CD4-positive, alpha-beta T cell treated with Interleukin-6 at 100 ng/mL for 8 hours (primary cell): ENCODE measurements at regions not wholly inside any gene's neighbourhood (a gene's known extent, or its start where the extent isn't known, plus 50 kb on each side); places are given as distances from the start of the nearest gene placed in this dataset.
A peak's percentile ranks its signal among the peaks of the same experiment; 100 is the strongest.

Source experiments
- DNase-seq: peaks from one replicate; pipeline ENCODE4 v3.0.0-alpha.2; 2020; ENCODE audit warnings: mixed read lengths, low spot score

DNA sequence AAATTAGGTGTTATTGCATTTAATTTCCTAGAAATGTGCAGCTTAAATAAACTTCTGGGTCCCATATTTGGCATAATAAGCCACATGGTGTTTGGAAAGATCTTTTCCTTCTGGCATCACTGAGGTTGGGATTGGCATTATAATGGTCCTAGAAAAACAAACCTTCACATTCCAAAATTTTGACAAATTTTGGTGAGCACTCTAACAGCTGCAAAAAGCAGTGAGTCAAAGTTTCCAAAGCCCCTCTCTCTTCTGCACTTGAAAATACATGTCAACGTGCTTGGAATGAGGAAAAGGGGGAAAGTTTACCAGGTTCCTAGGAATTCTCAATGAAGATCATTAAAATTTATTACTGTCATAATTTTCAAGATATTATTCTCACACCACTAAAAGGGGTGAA lies 77.8 kb upstream of the STK17B start:
- DNase-seq = no peak

DNA sequence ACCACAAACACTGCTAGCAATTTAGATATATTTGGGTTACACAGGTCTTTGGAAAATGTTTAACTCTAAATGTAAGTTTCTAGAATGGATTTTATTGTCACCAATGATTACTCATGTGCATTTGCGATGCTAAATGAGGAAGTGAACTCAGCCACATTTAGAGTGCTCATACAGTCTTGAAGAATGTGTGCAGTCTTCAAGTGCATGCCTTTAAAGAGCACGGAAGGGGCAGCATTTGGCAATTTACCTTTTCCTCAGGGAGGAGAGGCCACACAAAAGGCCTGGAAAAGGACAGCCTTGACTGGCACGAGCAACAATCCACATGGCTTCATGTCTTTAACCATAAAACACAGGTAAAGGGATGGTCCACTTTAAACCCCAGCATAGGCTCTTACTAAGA lies 78.5 kb upstream of the STK17B start:
- DNase-seq = no peak

DNA sequence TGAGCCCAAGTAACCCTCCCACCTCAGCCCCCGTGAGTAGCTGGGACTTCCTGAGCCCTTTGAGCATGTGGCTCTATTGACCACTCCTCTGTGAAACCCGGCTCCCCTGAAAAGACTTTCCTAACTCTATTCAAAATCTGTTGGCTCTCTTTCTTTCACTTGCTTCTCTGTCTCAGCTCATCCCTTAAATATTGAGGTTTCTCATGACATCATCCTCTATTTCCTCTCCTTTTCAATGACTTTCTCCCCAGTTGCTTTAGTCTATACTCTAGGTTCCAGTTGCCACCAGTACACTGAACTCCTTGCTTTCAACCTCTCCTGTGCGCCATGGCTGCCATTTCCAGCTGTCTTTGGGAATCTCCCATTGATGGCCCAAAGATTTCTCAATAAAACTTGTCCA lies 79.8 kb upstream of the STK17B start:
- no peak for DNase-seq

DNA sequence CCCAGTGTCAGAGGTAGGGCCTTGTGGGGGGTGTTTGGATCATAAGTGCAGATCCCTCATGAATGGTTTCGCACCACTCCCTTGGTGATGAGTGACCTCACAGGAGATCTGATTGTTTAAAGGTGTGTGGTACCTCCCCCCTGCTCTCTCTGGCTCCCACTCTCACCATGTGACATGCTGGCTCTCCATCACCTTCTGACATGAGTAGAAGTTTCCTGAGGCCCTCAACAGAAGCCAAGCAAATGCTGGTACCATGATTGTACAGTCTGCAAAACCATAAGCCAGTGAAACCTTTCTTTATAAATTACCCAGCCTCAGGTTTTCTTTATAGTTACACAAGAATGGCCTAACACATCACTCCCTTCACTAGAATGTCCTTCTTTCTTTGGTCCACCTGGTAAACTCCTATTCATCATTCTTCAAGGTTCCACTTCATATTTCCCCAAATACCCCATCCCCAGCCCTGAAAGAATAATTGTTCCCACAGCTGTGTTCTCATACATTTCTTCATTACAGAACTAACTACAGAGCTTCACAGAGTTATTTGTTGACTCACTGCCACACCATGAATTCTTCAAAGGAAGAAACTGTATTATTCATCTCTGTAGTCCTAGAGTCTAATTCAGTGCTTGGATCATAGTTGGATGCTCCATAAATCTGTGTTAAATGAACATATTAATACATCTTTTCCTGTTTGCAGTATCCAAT lies 81.2 kb upstream of the STK17B start:
- no peak for DNase-seq

DNA sequence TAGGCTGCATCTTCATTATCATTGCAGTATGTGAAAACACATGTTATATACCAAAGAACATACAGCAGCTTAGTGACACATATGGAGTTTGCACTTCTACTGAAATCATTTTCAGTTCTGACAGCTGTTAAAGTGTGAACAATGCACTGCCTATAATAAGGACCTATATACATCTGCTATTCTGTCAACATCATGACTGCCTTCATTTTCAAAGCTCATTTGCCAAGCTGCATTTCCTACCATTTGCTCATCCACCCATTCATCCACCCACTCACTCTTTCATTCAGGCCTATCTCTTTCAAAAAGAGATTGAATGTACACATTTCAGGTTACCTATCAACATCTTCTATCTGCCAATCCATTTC lies 81.7 kb upstream of the STK17B start:
- no peak for DNase-seq

DNA sequence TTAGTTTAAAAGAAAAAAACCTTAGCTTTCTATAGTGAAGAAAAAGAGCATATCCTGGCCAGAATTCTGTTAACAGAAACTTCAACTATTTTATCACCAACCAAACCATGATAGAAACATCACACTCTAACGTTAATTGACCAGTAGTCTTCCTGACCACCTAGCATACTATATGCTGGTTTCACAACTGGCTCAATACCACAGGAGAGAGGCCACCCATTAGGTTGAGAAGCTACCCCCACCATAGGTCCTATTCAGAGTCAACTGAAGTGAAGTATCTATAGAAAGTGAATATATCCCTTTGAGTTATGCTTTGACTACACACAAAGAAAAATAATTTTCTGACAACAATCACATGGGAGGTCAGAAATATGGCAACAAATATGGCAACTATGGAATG lies 85.2 kb upstream of the STK17B start:
- DNase-seq = no peak

DNA sequence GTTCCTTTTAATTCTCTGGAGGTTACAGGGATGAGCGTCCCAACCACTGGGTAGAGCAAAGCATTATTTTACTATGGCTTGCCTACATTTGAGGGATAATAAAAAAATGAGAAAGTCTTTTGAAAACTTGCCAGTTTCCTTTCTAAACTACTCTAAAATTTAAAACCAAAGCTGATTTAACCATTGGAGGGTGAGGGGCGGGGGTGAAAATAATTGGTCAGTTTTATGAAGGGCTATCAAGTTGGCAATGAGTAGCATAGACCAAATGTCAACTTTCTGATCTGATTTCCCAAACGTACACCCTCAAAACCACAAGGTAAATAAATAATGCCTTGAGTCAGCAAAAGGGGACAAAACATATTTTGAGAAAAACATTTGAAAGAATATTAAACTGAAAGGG lies 85.7 kb upstream of the STK17B start:
- no peak for DNase-seq

DNA sequence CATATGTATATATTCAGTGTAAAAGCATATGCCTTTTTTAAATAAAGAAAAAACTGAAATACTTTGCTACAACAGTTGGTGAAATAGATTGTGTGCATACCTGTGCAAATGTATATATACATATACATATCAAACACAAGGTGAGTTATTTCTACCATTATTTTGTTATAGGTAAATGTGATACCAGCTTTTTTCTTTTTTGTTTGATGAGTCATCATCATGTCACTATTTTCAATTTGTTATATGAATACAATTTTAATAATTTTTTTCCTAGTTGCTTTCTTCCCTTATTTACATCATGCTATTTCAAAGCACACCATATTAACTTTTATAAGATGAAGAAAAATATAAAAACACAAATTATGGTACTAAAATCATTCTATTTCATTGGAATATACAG lies 87.0 kb upstream of the STK17B start:
- no peak for DNase-seq

DNA sequence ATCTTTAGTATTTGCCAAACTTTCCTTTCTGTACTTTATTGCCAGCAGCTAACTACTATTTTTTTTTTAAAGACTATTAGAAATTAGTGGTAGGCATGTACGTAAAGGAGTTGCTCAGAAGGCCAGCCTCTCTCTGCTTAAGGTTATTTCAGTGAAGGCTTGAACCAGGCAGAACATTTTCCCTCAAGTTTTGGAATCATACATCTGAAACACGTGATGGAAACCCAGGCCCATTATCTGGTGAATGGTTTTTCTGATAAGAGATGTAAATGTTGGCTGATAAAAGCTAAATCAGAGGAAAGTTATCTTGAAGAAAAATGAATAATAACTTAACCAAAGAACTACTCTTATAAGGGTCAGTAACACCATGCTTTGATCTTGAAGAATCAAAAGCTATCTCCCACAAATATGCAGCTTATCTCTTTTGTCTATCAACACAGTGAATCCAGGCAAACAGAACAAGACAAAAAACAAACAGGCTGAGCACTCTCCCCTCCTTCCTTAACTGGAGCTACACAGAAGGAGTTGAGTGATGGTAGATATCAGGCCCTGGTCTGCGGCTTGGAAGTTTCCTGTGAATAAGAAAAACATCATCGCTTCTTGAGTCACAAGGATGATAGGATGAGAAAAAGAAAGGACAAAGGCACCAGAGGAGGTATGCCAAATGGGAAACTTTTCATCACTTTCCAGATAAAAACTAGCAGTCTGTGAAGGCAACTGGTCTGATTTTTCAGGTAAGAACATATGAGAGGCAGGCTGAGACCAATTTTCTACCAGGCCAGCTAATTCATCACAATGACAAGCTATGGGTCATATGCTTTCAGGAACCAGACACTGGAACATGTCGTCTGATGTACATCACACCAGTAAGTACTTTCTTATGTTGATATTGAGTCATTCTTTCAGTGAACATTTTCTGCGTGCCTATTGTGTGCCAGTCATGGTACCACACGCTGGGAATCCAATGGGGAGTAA lies 88.4 kb upstream of the STK17B start:
- peak; percentile 51 for DNase-seq

DNA sequence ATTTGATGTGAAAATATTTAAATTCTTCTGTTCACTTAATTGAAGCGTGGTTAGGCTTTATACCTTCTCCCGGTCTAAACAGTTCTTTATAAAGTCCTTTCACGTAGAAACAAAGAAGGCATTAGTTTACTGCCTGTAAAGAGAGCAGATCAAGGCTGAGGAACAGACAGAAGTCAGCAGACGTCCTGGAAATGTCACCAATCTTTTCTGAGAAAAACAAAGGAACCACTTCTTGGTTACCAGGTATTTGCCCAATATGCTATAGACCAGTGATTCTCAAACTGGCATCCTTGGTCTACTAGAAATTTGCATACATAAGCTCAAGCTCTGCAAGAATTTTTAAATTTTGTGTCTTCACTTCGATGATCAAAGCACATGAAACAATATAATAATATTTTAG lies 89.2 kb upstream of the STK17B start:
- DNase-seq = peak; percentile 50

DNA sequence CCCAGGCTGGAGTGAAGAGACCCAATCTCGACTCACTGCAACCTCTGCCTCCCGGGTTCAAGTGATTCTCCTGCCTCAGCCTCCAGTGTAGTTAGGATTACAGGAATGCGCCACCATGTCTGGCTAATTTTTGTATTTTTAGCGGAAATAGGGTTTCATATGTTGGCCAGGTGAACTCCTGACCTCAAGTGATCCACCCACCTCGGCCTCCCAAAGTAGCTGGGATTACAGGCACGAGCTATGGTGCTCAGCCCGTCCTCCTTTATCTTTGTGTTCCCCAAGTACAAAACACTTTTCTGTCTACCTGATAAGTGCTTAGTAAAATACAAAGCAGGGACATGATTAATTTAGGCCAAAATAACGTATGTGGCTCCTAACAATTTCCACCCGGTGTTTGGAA lies 91.2 kb upstream of the STK17B start:
- DNase-seq = no peak

DNA sequence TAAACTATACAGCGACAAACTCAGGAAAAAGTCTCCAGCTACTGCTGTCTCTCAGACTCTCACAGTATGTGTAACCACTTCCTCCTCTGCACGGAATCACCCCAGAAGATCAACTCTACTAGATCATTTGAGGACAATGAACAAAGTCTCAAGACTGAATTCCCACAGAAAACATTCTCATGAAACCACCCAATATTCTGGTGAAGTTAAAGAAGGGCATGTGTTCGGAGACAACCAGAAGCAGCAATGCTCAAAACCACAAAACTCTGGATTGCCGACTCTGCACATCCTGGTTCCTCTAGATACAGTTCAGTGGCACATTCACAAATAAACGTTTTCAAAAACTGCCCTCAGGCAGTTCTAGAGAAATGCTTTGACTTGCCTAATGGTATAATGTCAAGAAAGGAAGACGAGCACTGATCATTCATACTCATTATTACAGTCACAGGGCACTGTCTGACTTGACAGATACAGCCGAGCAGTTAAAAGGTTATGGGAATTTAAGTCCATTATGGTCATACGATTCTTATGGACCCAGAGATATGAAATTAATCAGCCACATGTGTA lies 91.9 kb upstream of the STK17B start:
- DNase-seq = peak; percentile 74

DNA sequence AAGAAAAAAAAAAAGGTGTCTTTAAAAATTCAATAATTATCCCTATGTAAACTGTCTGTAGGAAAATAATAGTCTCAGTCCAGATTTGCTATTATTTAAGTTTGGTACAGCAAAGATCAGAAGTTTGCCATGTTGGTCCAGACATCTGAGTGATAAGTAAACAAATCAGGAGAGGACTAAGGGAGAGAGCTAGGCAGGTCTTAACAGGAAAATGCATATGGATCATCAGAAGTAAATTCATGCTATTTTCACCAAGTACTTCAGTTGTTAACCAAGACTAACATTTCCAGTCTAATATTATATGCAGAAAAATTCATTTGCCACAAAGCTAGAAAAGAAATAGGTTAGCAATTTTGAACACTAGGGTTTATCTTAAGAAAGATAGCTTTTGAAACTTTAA lies 95.0 kb upstream of the STK17B start:
- DNase-seq = no peak

DNA sequence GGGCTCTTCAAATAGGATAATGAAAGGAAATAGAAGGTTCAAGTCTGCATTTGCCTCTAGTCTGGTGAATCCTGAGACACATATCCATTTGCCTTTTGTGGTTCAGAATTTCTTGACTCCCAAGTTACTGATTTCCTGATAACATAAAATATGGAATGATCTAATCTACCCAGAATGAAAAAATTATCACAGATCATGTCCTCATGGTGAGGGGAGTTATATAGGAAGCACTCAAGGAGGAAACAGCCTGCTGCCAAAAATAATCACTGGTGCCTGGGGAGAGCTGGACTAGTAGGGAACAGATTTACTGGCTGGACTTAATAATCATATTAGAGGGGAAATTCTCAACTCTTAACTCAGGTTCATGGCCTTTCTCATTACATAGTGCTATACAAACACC lies 95.5 kb upstream of the STK17B start:
- no peak for DNase-seq

DNA sequence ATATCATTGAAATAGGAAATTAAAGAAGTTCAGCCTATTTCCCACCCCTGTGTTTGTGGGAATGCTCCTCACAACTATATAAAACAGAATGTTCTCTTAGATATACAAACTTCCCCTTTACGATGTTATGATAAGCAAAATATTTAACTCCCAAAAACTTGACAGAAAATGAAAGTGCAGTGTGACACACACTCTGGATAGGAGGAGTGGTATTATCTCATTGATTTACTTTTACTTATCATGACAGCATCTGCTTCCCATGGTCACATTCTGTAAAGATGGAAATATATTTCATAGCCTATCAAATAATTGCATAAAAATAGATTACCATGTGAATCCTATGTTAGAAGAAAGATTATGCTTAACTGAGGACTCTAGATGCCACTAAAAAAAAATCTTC lies 96.6 kb upstream of the STK17B start:
- no peak for DNase-seq

DNA sequence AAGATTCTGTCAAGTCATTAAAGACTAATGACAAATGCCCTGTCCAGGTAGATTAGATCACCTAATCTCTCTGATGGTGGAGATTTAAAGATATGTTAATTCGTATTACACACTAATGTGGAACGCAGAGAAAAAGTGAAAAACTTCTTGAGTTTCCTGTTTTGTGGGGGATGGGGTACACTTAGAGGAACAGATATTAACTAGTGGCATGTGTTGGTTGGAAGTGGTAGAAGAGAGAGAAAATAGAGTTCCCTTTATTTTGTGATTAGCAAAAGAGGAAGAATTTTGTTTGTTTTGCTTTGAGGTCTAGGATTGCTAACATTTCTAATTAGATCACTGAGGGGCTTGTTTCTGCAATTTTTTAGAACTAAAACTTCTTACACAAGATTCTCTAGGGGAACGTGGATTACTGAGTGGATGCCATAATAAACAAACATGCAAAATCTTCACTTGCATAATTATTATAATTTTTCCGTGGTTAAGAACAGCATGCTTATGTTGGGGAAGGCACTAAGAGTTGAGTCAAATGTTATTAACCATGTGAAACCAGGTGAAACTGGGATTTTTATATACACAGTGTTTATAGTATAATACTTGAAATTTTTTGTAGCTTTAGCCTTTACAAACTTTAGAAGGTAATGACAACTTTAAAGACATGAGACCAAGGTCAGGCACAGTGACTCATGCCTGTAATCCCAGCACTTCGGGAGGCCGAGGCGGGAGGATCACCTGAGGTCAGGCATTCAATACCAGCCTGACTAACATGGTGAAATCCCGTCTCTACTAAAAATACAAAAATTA lies 97.4 kb upstream of the STK17B start:
- DNase-seq = peak; percentile 34

DNA sequence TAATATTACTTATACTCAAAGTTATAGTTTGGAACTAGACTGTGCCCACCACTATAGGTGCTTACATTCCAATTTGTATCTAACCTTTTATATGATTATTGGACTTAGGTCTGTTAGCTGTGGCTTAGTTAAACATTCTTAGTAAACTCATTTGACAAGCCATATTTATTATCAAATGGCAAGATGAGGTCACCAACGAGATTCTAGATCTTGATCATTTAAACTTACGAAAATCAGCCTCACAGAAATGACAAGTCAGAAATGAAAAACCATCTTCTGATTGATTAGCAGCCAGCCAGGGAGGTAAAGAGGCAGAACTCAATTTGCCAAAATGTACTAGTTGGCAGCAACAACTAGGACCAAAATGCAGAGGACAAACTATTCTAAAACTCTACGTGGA lies 100.4 kb upstream of the STK17B start:
- DNase-seq = no peak

DNA sequence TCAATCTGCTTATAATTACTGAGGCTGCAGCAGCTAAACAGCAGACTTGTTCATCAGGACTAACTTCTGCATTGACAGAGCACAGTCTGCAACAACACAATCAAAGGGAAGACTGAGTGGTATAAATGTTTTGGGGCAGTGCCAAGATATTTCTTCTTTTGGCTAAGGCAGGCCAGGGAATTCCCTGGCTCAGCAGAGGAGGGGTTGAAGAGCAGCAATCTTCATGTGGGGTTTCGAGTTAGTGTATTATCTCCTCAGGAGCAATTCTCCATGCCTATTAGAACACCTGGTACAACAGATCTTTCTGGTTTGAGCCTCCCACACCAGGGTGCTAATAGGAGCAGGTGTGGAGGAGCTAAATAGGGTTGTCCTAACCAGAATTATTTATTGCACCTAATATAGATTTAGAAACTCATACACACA lies 103.0 kb upstream of the STK17B start:
- DNase-seq = peak; percentile 41

DNA sequence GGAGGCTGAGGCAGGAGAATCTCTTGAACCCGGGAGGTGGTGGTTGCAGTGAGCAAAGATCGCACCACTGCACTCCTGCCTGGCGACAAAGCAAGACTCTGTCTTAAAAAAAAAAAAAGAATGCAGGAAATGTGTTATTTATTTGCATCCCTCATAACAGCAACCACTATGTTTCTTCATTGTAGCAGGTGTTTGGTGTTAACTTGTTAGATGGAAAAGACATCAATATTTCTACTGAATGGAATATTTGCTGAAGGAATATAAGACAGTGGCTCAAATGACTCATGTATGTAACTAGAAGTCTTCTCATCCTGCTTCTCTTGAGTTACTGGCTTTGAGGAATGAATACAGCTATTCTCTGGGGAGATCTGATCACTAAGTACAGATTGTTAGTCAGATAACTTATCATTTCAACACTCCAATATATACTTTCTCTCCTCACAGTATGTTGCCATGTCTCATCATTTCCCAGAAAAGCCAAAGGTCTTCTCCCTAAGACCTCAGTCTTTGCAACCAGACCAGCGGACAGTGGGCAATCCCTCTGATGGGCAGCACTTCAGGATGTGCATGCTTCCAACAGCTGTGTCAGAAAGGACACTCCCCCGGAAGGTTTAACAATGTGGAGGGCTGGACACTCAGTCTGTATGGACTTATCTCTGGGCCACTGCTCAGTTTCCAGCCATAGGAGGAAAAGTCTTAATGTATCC lies 104.4 kb upstream of the STK17B start:
- DNase-seq = no peak

DNA sequence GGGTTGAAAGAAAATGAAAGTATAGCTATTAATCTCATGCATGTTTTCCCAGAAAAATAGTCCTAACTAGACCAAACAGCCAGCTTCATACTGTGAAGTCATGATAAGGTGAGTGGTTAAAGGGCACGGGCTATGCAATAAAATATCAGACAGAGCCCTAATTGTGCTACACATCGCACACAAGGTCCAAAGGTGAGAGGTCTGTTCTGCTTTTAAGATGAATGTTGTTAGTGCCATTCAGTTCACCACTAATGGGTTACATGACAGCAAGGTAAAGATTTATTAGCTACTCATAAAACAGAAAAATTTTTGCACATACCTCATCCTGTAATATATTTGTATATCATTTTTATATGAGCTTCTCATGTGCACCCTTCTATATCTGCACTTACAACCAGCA lies 105.0 kb upstream of the STK17B start:
- DNase-seq = no peak

DNA sequence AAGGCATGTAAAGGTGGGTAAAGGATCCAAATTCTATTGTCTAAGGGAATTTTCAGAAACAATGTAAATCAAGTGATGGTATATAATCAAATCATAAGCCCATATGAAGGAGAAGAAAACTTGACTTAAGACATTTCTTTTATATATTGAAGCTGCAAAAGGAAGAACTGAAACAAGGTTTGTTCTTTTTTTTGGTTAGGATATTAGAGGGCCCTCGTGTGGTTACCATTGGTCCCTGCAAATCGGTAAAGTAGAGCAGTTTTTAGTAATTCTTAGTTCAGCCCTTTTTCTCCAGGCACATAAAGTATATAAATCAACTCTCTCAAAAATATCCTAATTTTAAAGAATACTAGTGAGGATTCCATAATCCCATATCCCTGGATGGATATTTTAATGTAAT lies 105.6 kb upstream of the STK17B start:
- peak; percentile 55 for DNase-seq

DNA sequence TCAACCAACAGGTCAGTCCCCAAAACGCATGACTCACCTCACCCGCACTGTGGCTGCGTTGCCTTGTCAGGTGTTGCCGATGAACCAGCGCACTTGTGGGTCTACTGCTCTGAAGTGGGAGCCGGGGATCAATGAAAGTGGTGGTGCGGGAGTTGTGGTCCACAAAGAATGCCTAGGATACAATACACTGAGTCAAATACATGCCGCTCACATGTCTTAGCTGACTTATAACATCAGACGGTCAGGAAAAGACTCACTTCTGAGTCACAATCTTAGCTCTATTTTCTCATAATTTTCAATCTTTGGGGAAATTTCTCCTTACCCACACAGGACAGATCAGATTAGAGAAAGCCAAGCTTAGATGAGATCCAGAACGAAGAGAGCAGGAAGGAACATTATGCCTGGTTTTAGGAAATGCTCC lies 107.1 kb upstream of the STK17B start:
- no peak for DNase-seq
